HG03280 (cell line): ENCODE measurements at regions not wholly inside any gene's neighbourhood (a gene's known extent, or its start where the extent isn't known, plus 50 kb on each side); places are given as distances from the start of the nearest gene placed in this dataset.
"Not testable (repeated sequence)": the region's sequence is repeated elsewhere in the genome, so short reads cannot be mapped to it uniquely, and the experiment has no call there.

ENCODE experiments used
- ATAC-seq: cut with Tn5 transposase; IDR thresholded peaks from one replicate; pipeline ENCODE4 v1.9.1; 2021; ENCODE audit warnings: mild to moderate bottlenecking, moderate library complexity; ENCODE audit not compliant: unreplicated experiment

GRCh38 chr11:121873766-121874165 is 242.2 kb downstream of the BLID start:
- ATAC-seq = no peak

- no peak for ATAC-seq
Measured at GRCh38 chr11:121872356-121872755, 243.7 kb downstream of the BLID start.

GRCh38 chr11:121870206-121871045 is 245.6 kb downstream of the BLID start:
- ATAC-seq = no peak

- ATAC-seq = no peak
Measured at GRCh38 chr11:121869478-121869877, 246.5 kb downstream of the BLID start.

GRCh38 chr11:121866754-121867153 is 249.3 kb downstream of the BLID start:
- no peak for ATAC-seq

- ATAC-seq = no peak
Measured at GRCh38 chr11:121864660-121865059, 251.4 kb downstream of the BLID start.

GRCh38 chr11:121863126-121863525 is 252.9 kb downstream of the BLID start:
- no peak for ATAC-seq

GRCh38 chr11:121855138-121855537 is 260.9 kb downstream of the BLID start:
- ATAC-seq = not testable (repeated sequence)

- no peak for ATAC-seq
Measured at GRCh38 chr11:121844016-121844415, 272.0 kb downstream of the BLID start.

- ATAC-seq = no peak
Measured at GRCh38 chr11:121842192-121842585, 273.8 kb downstream of the BLID start.

GRCh38 chr11:121841487-121842191 is 274.4 kb downstream of the BLID start:
- ATAC-seq = no peak

GRCh38 chr11:121839781-121840180 is 276.2 kb downstream of the BLID start:
- ATAC-seq = no peak

- ATAC-seq = no peak
Measured at GRCh38 chr11:121838571-121838970, 277.4 kb downstream of the BLID start.

- no peak for ATAC-seq
Measured at GRCh38 chr11:121833970-121834369, 282.0 kb downstream of the BLID start.

- no peak for ATAC-seq
Measured at GRCh38 chr11:121829159-121829643, 286.8 kb downstream of the BLID start.

GRCh38 chr11:121814962-121815361 is 301.1 kb downstream of the BLID start:
- no peak for ATAC-seq

GRCh38 chr11:121814296-121814695 is 301.7 kb downstream of the BLID start:
- no peak for ATAC-seq

- ATAC-seq = no peak
Measured at GRCh38 chr11:121810291-121810690, 305.7 kb downstream of the BLID start.

GRCh38 chr11:121808096-121808495 is 307.9 kb downstream of the BLID start:
- ATAC-seq = no peak

GRCh38 chr11:121807051-121807450 is 309.0 kb downstream of the BLID start:
- no peak for ATAC-seq

GRCh38 chr11:121802542-121802941 is 313.5 kb downstream of the BLID start:
- no peak for ATAC-seq

GRCh38 chr11:121801781-121802180 is 314.2 kb downstream of the BLID start:
- no peak for ATAC-seq
